GM12878 (cell line): ENCODE measurements at regions not wholly inside any gene's neighbourhood (a gene's known extent, or its start where the extent isn't known, plus 50 kb on each side); places are given as distances from the start of the nearest gene placed in this dataset.

ENCODE experiments used
- ATAC-seq: fragments of 200-7000 bp; cut with Tn5 transposase; 3 replicates; pipeline ENCODE4 v1.9.1; 2020; ENCODE audit warnings: mild to moderate bottlenecking, moderate library complexity
- BruUV-seq: library from RNA; stranded (reverse); fragments of 400-500 nt; replicated peaks from 2 replicates; lab custom pipeline; 2021; lab: Mats Ljungman, UMichigan
- CTCF ChIA-PET: fragments of 300-600 bp; sonication (Branson Sonifier 250); formaldehyde crosslinking; extraction: SDS; loops from one replicate; lab custom pipeline; 2021; ENCODE audit warnings: inconsistent platforms; lab: Yijun Ruan, JAX
- POLR2A ChIA-PET: fragments of 350-600 bp; formaldehyde crosslinking; extraction: SDS; loops from one replicate; lab custom pipeline; 2021; ENCODE audit warnings: inconsistent platforms; lab: Charles Lee
- RAD21 ChIA-PET: fragments of 300-600 bp; sonication (Branson Sonifier 250); formaldehyde crosslinking; loops from one replicate; lab custom pipeline; 2023; ENCODE audit warnings: antibody characterized with exemption; ENCODE audit not compliant: unreplicated experiment; lab: Charles Lee
- SMC1A ChIA-PET: fragments of 300-600 bp; sonication (Branson Sonifier 250); formaldehyde crosslinking; loops from one replicate; lab custom pipeline; 2023; ENCODE audit not compliant: unreplicated experiment, uncharacterized antibody; lab: Charles Lee
- DNase-seq: peaks from one replicate; pipeline ENCODE4 v3.0.0-alpha.2; 2011; ENCODE audit warnings: low read depth, low spot score
- FAIRE-seq: peaks from 3 replicates; lab custom pipeline; 2011; peaks lifted over from hg19 to GRCh38; lab: Jason Lieb, UNC
- H2AFZ ChIP-seq: 2 replicates; pipeline ENCODE4 v1.6.0; 2011; ENCODE audit warnings: low read depth, low read length, control low read depth; ENCODE audit not compliant: control insufficient read depth
- H3K27ac ChIP-seq: 2 replicates; pipeline ENCODE4 v1.5.1; 2011; ENCODE audit warnings: control low read depth; ENCODE audit not compliant: control insufficient read depth, insufficient read depth
- H3K27me3 ChIP-seq, 2 experiments: replicated peaks in 1 of 2; 2 replicates each; pipeline versions ENCODE4 v1.6.0 to v1.6.1; 2011; ENCODE audit warnings: low read length in 1 of 2; ENCODE audit not compliant: control insufficient read depth in 2 of 2, insufficient read depth in 2 of 2
- H3K36me3 ChIP-seq, 2 experiments: 2 replicates each; pipeline ENCODE4 v1.5.1; 2011; ENCODE audit warnings: low read length in 1 of 2; ENCODE audit not compliant: control insufficient read depth in 2 of 2, insufficient read depth in 2 of 2
- H3K4me1 ChIP-seq: 2 replicates; pipeline ENCODE4 v1.6.1; 2011; ENCODE audit warnings: mild to moderate bottlenecking, low read length, moderate library complexity, mixed read lengths; ENCODE audit not compliant: control insufficient read depth, insufficient read depth
- H3K4me2 ChIP-seq: 2 replicates; pipeline ENCODE4 v1.6.0; 2011; ENCODE audit warnings: control low read depth; ENCODE audit not compliant: control insufficient read depth, insufficient read depth
- H3K4me3 ChIP-seq: fragments of 200-600 bp; sonication (generic); 2 replicates; pipeline ENCODE4 v1.5.1; 2016
- H3K79me2 ChIP-seq: 2 replicates; pipeline ENCODE4 v1.6.0; 2011; ENCODE audit warnings: low read length; ENCODE audit not compliant: control insufficient read depth, insufficient read depth
- H3K9ac ChIP-seq: 2 replicates; pipeline ENCODE4 v1.8.0; 2011; ENCODE audit warnings: low read length, control low read depth, mixed read lengths; ENCODE audit not compliant: control insufficient read depth, insufficient read depth
- H3K9me3 ChIP-seq: replicated peaks from 3 replicates; pipeline ENCODE4 v1.5.1; 2011; ENCODE audit warnings: mild to moderate bottlenecking, low read length; ENCODE audit not compliant: control insufficient read depth, insufficient read depth
- H4K20me1 ChIP-seq: 2 replicates; pipeline ENCODE4 v1.6.0; 2011; ENCODE audit not compliant: control insufficient read depth, insufficient read depth
- MTA2 ChIP-seq: fragments of 450-650 bp; IDR thresholded peaks from 2 replicates; pipeline ENCODE4 v1.6.1; 2016; ENCODE audit warnings: low read depth, mild to moderate bottlenecking, moderate library complexity
- NRF1 ChIP-seq: conservative IDR thresholded peaks from 2 replicates; pipeline ENCODE4 v1.6.1; 2011; ENCODE audit warnings: mild to moderate bottlenecking, low read depth, low read length, improper control_type of control experiment
- POU2F2 ChIP-seq: IDR thresholded peaks from 3 replicates; pipeline ENCODE4 v1.6.1; 2011; ENCODE audit warnings: low read depth, mild to moderate bottlenecking, low read length, borderline replicate concordance
- SIX5 ChIP-seq: IDR thresholded peaks from 2 replicates; pipeline ENCODE4 v1.6.1; 2011; ENCODE audit warnings: mild to moderate bottlenecking, low read depth, low read length, moderate library complexity; ENCODE audit not compliant: severe bottlenecking
- WGBS: methylation state at CpG from one replicate; pipeline ENCODE4 v1.1.6; 2016; ENCODE audit warnings: low lambda C conversion rate; ENCODE audit not compliant: insufficient replicate concordance, insufficient coverage; ENCODE audit errors: missing lambda C conversion rate; 5-methylcytosine and 5-hydroxymethylcytosine counted together
- in situ Hi-C: fragments of 300-500 bp; cut with MboI; formaldehyde crosslinking; loops from 9 replicates; pipeline ENCODE4 v1.14.3; 2018; ENCODE audit warnings: mixed read lengths
- intact Hi-C: fragments of 100-400 bp; cut with micrococcal nuclease; formaldehyde crosslinking; loops from one replicate; pipeline ENCODE4 v1.14.2; 2022; ENCODE audit not compliant: unreplicated experiment
- TF ChIP-seq, protein P1 (sequence below): fragments of 450-650 bp; IDR thresholded peaks from 2 replicates; pipeline ENCODE4 v1.6.1; 2017; ENCODE audit warnings: mild to moderate bottlenecking, low read depth, inconsistent platforms; ENCODE audit not compliant: poor library complexity, severe bottlenecking

DNA sequence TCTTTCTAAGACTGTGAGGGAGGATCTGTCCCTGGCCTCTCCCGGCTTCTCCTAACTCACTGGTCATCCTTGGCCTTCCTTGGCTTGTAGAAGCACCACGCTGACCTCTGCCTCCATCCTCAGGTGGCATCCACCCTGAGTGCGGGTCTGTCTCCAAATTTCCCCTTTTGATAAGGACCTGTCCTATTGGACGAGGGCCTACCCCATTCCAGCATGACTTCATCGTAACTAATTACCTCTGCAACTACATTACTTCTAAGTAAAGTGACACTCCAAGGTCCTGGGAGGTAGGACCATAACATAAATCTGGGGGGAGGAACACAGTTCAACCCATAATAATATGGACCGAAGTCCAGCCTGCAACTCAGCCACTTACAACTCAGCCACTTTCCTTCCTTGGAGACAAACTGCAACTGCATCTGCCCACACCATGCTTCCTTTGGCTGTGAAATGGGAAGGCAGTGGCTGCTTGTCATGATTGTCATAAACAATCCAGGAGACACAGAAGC is 229.6 kb upstream of the DIO3 start:
- ATAC-seq (no peak), FAIRE-seq (no peak), DNase-seq (no peak)
- SMC1A ChIA-PET, result no interaction called here
- Histone ChIP-seq H3K4me1 (no peaks in the 10 kb centered on the region), H4K20me1 (no peaks in the 10 kb centered on the region), H3K79me2 (no peaks in the 10 kb centered on the region), H3K27ac (no peak overlapping the region), H3K9ac (no peak overlapping the region), H3K36me3 (no peaks in the 10 kb centered on the region), H3K9me3 (no peaks in the 10 kb centered on the region), H3K27me3 (no peaks in the 10 kb centered on the region), H3K4me3 (no peak overlapping the region), H3K4me2 (no peak overlapping the region), H2AFZ (no peak overlapping the region)
- in situ Hi-C loops, result no loop called here
- CTCF ChIA-PET, result no interaction called here
- intact Hi-C loops, result no loop called here
- POLR2A ChIA-PET, result no interaction called here
- WGBS, result 19% methylated on average over 6 of the region's 6 CpGs
- no TSS peak for BruUV-seq
- RAD21 ChIA-PET, result no interaction called here
- TF ChIP-seq NRF1 (no peak), POU2F2 (no peak), SIX5 (no peak)

DNA sequence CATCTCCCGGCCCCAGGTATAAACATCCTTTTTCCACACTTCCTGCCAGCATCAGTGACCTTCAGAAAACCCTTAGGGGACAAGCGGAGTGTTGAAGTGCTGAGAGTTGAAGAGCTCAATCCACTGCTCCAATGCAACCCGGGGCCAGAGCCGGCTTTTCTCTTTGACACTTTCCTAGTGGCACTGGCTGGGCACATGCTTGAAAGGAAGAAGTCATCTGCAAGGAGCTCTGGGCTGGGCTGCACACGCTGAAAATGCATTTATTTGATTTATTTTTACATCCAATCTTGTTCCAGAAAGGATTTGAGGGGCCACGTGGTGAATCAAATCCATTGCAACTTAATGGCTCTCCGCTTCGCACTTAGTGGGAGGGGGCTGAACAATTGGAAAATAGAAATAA is 229.0 kb upstream of the DIO3 start:
- DNase-seq (no peak), FAIRE-seq (no peak), ATAC-seq (no peak)
- Histone ChIP-seq H3K27me3 (no peaks in the 10 kb centered on the region), H3K36me3 (no peaks in the 10 kb centered on the region), H3K27ac (no peak overlapping the region), H3K4me3 (no peak overlapping the region), H3K79me2 (no peaks in the 10 kb centered on the region), H3K4me2 (no peak overlapping the region), H2AFZ (no peak overlapping the region), H3K9me3 (no peaks in the 10 kb centered on the region), H3K9ac (no peak overlapping the region), H3K4me1 (no peaks in the 10 kb centered on the region), H4K20me1 (no peaks in the 10 kb centered on the region)
- ChIA-PET SMC1A (no interaction called here), RAD21 (no interaction called here), CTCF (interaction anchor here (0.6 kb wide), 1 partner anchor 1753 kb away, joined by 3 read pairs; no protein-coding TSS in a partner anchor), POLR2A (no interaction called here)
- no TSS peak for BruUV-seq
- in situ Hi-C loops, result no loop called here
- TF ChIP-seq MTA2, result no peak
- TF ChIP-seq, protein P1, sequence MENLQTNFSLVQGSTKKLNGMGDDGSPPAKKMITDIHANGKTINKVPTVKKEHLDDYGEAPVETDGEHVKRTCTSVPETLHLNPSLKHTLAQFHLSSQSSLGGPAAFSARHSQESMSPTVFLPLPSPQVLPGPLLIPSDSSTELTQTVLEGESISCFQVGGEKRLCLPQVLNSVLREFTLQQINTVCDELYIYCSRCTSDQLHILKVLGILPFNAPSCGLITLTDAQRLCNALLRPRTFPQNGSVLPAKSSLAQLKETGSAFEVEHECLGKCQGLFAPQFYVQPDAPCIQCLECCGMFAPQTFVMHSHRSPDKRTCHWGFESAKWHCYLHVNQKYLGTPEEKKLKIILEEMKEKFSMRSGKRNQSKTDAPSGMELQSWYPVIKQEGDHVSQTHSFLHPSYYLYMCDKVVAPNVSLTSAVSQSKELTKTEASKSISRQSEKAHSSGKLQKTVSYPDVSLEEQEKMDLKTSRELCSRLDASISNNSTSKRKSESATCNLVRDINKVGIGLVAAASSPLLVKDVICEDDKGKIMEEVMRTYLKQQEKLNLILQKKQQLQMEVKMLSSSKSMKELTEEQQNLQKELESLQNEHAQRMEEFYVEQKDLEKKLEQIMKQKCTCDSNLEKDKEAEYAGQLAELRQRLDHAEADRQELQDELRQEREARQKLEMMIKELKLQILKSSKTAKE, result no peak
- intact Hi-C loops, result no loop called here
- WGBS, result 26% methylated on average over 8 of the region's 8 CpGs
